Kidney (tissue), 10 donors: ENCODE measurements at regions not wholly inside any gene's neighbourhood (a gene's known extent, or its start where the extent isn't known, plus 50 kb on each side); places are given as distances from the start of the nearest gene placed in this dataset.
A peak's percentile ranks its signal among the peaks of the same experiment; 100 is the strongest.
"Not testable (repeated sequence)": the region's sequence is repeated elsewhere in the genome, so short reads cannot be mapped to it uniquely, and the experiment has no call there.

Experiments used
- DNase-seq, 5 donors: peaks; one replicate each; pipeline ENCODE4 v3.0.0-alpha.2; 2013 to 2020
- FAIRE-seq: peaks from 2 replicates; lab custom pipeline; 2012; peaks lifted over from hg19 to GRCh38; lab: Jason Lieb, UNC
- H3K27ac ChIP-seq, 2 donors: one replicate each; pipeline ENCODE4 v1.7.0; 2013; ENCODE audit warnings: low read depth in 2 of 2, low read length in 2 of 2, inconsistent platforms in 1 of 2
- H3K27me3 ChIP-seq: one replicate; pipeline ENCODE4 v1.7.1; 2013; ENCODE audit warnings: low read length, inconsistent platforms; ENCODE audit not compliant: control insufficient read depth, insufficient read depth
- H3K36me3 ChIP-seq, 3 donors: one replicate each; pipeline versions ENCODE4 v1.7.0 to v1.7.1; 2013; ENCODE audit warnings: low read length in 3 of 3, control low read depth in 1 of 3, inconsistent platforms in 1 of 3; ENCODE audit not compliant: insufficient read depth in 3 of 3, control insufficient read depth in 2 of 3
- H3K4me1 ChIP-seq, 3 donors: one replicate each; pipeline versions ENCODE4 v1.7.0 to v1.7.1; 2013; ENCODE audit warnings: low read length in 3 of 3, inconsistent platforms in 1 of 3, low read depth in 1 of 3; ENCODE audit not compliant: control insufficient read depth in 2 of 3, insufficient read depth in 2 of 3
- H3K4me3 ChIP-seq, 3 donors: one replicate each; pipeline versions ENCODE4 v1.7.0 to v1.8.1; 2013; ENCODE audit warnings: low read length in 3 of 3, control low read depth in 1 of 3, inconsistent platforms in 1 of 3
- H3K9ac ChIP-seq, 3 donors: one replicate each; pipeline versions ENCODE4 v1.7.0 to v1.7.1; 2013; ENCODE audit warnings: low read length in 3 of 3, control low read depth in 1 of 3, inconsistent platforms in 1 of 3
- H3K9me3 ChIP-seq, 3 donors: one replicate each; pipeline versions ENCODE4 v1.7.0 to v1.7.1; 2013; ENCODE audit warnings: low read length in 3 of 3, control low read depth in 1 of 3, inconsistent platforms in 1 of 3; ENCODE audit not compliant: control insufficient read depth in 2 of 3, insufficient read depth in 1 of 3
- intact Hi-C: fragments of 100-400 bp; cut with DNase I; formaldehyde crosslinking; loops from one replicate; pipeline ENCODE4 v1.11.1; 2022
- donor health status: control.
- donor health status: control.
- donor health status: DM: yes; HTN: yes; CAD: no.
- donor health status: Normal renal cell carcinoma (clear cell type).

DNA sequence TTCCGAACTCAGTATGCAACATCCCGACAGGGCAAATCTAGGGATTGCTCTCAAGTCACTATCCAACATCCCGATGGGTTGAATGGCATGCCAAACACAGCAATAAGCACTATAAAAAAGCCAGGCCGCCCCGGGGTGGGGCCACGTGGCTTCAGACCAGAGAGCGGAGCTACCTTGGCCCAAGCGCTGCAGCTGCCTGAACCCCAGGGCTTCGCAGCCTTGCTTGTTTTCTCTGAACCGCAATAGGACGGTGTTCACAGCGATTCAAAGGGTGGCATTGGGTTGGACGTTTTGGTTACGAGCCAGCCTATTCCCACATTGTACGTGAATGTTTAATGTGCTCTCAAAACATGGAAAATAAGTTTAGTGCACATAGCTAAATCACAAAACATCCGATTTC is 161.0 kb downstream of the SYT15 start:
- H3K36me3 ChIP-seq, intact Hi-C loops, H3K9me3 ChIP-seq, FAIRE-seq, H3K27ac ChIP-seq, H3K4me3 ChIP-seq, H3K27me3 ChIP-seq, H3K4me1 ChIP-seq, H3K9ac ChIP-seq: not testable (repeated sequence)
- peak in 2 of 5 donors; percentile 18 to 32 for DNase-seq

GRCh38 chr10:46740368-46740767 is 161.4 kb downstream of the SYT15 start:
- DNase-seq, H3K36me3 ChIP-seq, H3K27me3 ChIP-seq, FAIRE-seq, intact Hi-C loops, H3K4me1 ChIP-seq, H3K9ac ChIP-seq, H3K4me3 ChIP-seq, H3K9me3 ChIP-seq, H3K27ac ChIP-seq: not testable (repeated sequence)

DNA sequence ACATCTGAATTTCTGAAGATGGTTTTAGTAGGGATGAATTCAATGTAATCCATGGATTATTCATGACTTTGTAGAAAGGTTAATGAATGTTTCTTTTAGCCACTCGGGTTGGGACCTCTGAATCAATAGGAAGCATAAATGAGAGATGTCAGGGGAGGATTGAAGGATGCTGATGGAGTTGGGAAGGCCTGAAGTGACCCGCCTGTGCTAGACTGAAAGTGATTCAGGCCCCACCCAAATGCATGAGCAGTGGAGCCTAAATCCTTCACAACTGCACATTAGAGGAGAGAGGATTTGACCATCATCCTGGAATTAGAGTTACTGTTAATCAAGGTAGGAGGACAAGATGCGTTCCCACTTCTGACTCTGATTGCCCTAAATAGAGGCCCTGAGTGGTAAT is 162.2 kb upstream of the PTPN20 start:
- FAIRE-seq, H3K9me3 ChIP-seq, H3K27me3 ChIP-seq, DNase-seq, H3K9ac ChIP-seq, intact Hi-C loops, H3K36me3 ChIP-seq, H3K27ac ChIP-seq, H3K4me1 ChIP-seq, H3K4me3 ChIP-seq: not testable (repeated sequence)

DNA sequence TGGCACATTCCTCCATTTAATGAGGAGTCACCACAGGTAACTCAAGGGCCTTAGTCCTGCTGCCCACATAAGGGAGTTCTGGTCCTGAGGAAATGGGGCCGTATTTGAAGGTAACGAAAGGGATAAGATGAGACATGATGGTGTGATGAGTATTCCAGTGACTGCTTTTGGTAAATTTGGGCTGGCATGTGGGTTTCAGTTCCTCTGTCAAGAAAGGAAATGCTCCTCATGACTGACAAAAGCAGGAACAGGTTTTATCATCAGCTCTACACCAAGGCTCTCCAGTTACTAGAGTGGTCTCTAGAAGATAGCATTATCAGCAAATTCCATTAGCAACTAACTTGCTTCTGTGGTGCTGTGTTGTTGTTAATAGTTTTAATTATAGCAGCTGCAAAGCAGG is 161.8 kb upstream of the PTPN20 start:
- H3K27ac ChIP-seq, FAIRE-seq, H3K4me1 ChIP-seq, H3K9ac ChIP-seq, H3K4me3 ChIP-seq, H3K36me3 ChIP-seq, DNase-seq, H3K9me3 ChIP-seq, intact Hi-C loops, H3K27me3 ChIP-seq: not testable (repeated sequence)

DNA sequence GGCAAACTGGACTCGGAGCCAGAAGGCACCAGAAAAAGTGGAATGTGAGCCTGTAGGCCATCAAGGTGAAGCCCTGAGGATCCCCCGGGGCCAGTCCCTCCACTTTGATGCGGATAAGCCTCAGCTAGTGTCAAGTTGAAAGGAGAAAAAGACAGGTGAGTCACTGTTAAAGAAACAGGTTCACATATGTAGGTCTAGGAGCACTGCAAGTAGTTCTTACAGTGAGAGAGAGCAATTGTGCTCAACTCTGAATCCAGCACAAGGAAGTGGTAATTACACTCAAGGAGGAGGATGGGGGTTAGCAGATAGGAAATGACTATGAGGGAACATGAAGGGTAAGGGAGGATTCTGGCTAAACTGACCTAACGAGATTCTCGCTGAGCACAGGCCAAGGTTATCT is 157.5 kb upstream of the PTPN20 start:
- DNase-seq, H3K36me3 ChIP-seq, FAIRE-seq: not testable (repeated sequence)

GRCh38 chr10:46761471-46761870 is 149.8 kb upstream of the PTPN20 start:
- DNase-seq, H3K27me3 ChIP-seq, H3K36me3 ChIP-seq, H3K9me3 ChIP-seq, intact Hi-C loops, H3K4me1 ChIP-seq, H3K9ac ChIP-seq, H3K27ac ChIP-seq, FAIRE-seq, H3K4me3 ChIP-seq: not testable (repeated sequence)

More for the DNA sequence above, 157.5 kb upstream of the PTPN20 start:
- intact Hi-C loops, H3K9me3 ChIP-seq, H3K9ac ChIP-seq, H3K4me3 ChIP-seq, H3K27me3 ChIP-seq, H3K27ac ChIP-seq, H3K4me1 ChIP-seq: not testable (repeated sequence)

GRCh38 chr10:46768515-46769291 is 142.5 kb upstream of the PTPN20 start:
- H3K4me1 ChIP-seq, H3K9ac ChIP-seq, H3K27ac ChIP-seq, FAIRE-seq, H3K9me3 ChIP-seq, H3K36me3 ChIP-seq, DNase-seq, H3K27me3 ChIP-seq, H3K4me3 ChIP-seq, intact Hi-C loops: not testable (repeated sequence)

- H3K27me3 ChIP-seq, FAIRE-seq, H3K9me3 ChIP-seq, H3K36me3 ChIP-seq, H3K27ac ChIP-seq, H3K4me1 ChIP-seq, H3K4me3 ChIP-seq, intact Hi-C loops, H3K9ac ChIP-seq: not testable (repeated sequence)
- peak in 2 of 5 donors; percentile 22 to 42 for DNase-seq
Measured at GRCh38 chr10:46773178-46773896, 137.9 kb upstream of the PTPN20 start.
